ENCODE measurements at regions not wholly inside any gene's neighbourhood (a gene's known extent, or its start where the extent isn't known, plus 50 kb on each side); places are given as distances from the start of the nearest gene placed in this dataset.

GRCh38 chr2:34229998-34230397 lies 630.9 kb upstream of the FAM98A start (continued):
- TF ChIP-seq RELB (IDR thresholded peaks at IDR 0.05; ENCODE audit: low read depth): no peak
- TF ChIP-seq CBX3 (IDR thresholded peaks at IDR 0.05; ENCODE audit: borderline replicate concordance, low read depth): no peak
- no peak for TF ChIP-seq SREBF2 (IDR thresholded peaks at IDR 0.05; ENCODE audit: low read length)
- TF ChIP-seq TARDBP (IDR thresholded peaks at IDR 0.05; ENCODE audit: borderline replicate concordance): no peak
- TF ChIP-seq IRF5 (IDR thresholded peaks at IDR 0.05; ENCODE audit: borderline replicate concordance): no peak
- no peak for TF ChIP-seq JUND (IDR thresholded peaks at IDR 0.05; ENCODE audit: low read depth, low read length)
- TF ChIP-seq TCF12 (IDR thresholded peaks at IDR 0.05; ENCODE audit: low read depth, low read length): no peak
- TF ChIP-seq SMC3 (IDR thresholded peaks at IDR 0.05; ENCODE audit: borderline replicate concordance, low read length): no peak
- no peak for TF ChIP-seq NR2C2 (IDR thresholded peaks at IDR 0.05; ENCODE audit: borderline replicate concordance, control insufficient read depth, insufficient read length, low read depth)
- TF ChIP-seq CTCF (IDR thresholded peaks at IDR 0.05 in 2 of 3, conservative IDR thresholded peaks at IDR 0.05 in 1 of 3; ENCODE audit: control insufficient read depth in 2 of 3, extremely low read depth in 1 of 3, insufficient read depth in 1 of 3, low read depth in 3 of 3, low read length in 3 of 3): no peak

Data from GM12878 (cell line).